ENCODE measurements at regions not wholly inside any gene's neighbourhood (a gene's known extent, or its start where the extent isn't known, plus 50 kb on each side); places are given as distances from the start of the nearest gene placed in this dataset.

GRCh38 chr11:116334596-116334995 lies 438.2 kb downstream of the BUD13 start:
- Mint-ChIP-seq H3K4me1 (peaks cover 16% of the 10 kb centered on the region), H3K4me3 (no peak overlapping the region), H3K36me3 (ENCODE audit: low read depth) (no peaks in the 10 kb centered on the region), H3K9me3 (peaks cover 8% of the 10 kb centered on the region), H3K27ac (no peak overlapping the region), H3K27me3 (ENCODE audit: insufficient read depth) (peaks cover 2% of the 10 kb centered on the region)
- no peak overlapping the region for H3K27ac ChIP-seq (ENCODE audit: low read depth, low read length)
- no peaks in the 10 kb centered on the region for H3K27me3 ChIP-seq (ENCODE audit: control insufficient read depth, insufficient read depth, low read length, poor library complexity, severe bottlenecking)
- DNase-seq: peak; percentile 33
- no peak overlapping the region for H3K4me3 ChIP-seq (ENCODE audit: low read length)
- H3K4me1 ChIP-seq (ENCODE audit: control insufficient read depth, insufficient read depth, low read length): no peaks in the 10 kb centered on the region
- 93% methylated on average over 3 of the region's 3 CpGs; no CpG with 5 or more reads in 1 of the 2 experiments for WGBS, 2 experiments (ENCODE audit: insufficient coverage in 1 of 2, insufficient read length in 1 of 2)
- H3K9ac ChIP-seq (ENCODE audit: extremely low read depth, low read length, poor library complexity, severe bottlenecking): no peak overlapping the region
- TF ChIP-seq, protein P1, sequence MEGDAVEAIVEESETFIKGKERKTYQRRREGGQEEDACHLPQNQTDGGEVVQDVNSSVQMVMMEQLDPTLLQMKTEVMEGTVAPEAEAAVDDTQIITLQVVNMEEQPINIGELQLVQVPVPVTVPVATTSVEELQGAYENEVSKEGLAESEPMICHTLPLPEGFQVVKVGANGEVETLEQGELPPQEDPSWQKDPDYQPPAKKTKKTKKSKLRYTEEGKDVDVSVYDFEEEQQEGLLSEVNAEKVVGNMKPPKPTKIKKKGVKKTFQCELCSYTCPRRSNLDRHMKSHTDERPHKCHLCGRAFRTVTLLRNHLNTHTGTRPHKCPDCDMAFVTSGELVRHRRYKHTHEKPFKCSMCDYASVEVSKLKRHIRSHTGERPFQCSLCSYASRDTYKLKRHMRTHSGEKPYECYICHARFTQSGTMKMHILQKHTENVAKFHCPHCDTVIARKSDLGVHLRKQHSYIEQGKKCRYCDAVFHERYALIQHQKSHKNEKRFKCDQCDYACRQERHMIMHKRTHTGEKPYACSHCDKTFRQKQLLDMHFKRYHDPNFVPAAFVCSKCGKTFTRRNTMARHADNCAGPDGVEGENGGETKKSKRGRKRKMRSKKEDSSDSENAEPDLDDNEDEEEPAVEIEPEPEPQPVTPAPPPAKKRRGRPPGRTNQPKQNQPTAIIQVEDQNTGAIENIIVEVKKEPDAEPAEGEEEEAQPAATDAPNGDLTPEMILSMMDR (conservative IDR thresholded peaks at IDR 0.05): no peak
- peaks cover 17% of the 10 kb centered on the region for H3K9me3 ChIP-seq (ENCODE audit: control insufficient read depth, low read length)
- H3K36me3 ChIP-seq (ENCODE audit: control insufficient read depth, insufficient read depth, low read length): no peaks in the 10 kb centered on the region

DNA sequence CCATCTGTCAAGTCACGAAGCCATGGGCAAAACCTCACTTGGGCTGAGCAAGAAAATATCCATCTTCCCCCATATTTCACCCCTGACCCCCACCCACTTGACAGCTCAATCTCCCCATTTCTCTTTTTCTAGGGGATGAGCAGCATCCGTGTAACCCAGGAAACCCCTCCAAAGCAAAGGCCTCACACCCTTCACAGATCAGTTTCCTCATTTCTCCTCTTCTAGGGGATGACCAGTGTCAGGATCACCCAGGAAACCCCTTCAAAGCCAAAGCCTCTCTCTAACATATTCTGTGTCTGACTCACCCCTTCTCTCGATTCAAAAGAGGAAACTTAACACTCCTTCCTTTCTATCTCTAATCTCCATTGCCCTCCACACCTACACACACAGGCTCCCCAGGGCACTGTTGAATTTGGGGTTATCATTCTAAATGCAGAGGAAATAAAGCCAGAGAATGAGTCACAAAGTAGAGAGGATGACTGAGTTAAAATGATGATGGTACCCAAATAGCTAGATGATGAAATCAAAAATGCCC lies 439.7 kb downstream of the BUD13 start:
- peaks cover 5% of the 10 kb centered on the region for H3K27me3 Mint-ChIP-seq (ENCODE audit: insufficient read depth)
- Histone ChIP-seq H3K4me3 (ENCODE audit: low read length) (no peak overlapping the region), H3K27ac (ENCODE audit: low read depth, low read length) (no peak overlapping the region), H3K9ac (ENCODE audit: extremely low read depth, low read length, poor library complexity, severe bottlenecking) (no peak overlapping the region), H3K9me3 (ENCODE audit: control insufficient read depth, low read length) (peaks cover 12% of the 10 kb centered on the region), H3K27me3 (ENCODE audit: control insufficient read depth, insufficient read depth, low read length, poor library complexity, severe bottlenecking) (no peaks in the 10 kb centered on the region), H3K4me1 (ENCODE audit: control insufficient read depth, insufficient read depth, low read length) (no peaks in the 10 kb centered on the region), H3K36me3 (ENCODE audit: control insufficient read depth, insufficient read depth, low read length) (no peaks in the 10 kb centered on the region)
- DNase-seq: peak; percentile 17
- no peak overlapping the region for H3K27ac Mint-ChIP-seq
- H3K4me3 Mint-ChIP-seq: no peak overlapping the region
- H3K36me3 Mint-ChIP-seq (ENCODE audit: low read depth): no peaks in the 10 kb centered on the region
- H3K4me1 Mint-ChIP-seq: peaks cover 12% of the 10 kb centered on the region
- WGBS, 2 experiments (ENCODE audit: insufficient coverage in 1 of 2, insufficient read length in 1 of 2): 63 to 75% methylated on average over 1 to 3 of the region's 3 CpGs
- H3K9me3 Mint-ChIP-seq: peaks cover 8% of the 10 kb centered on the region
- TF ChIP-seq, protein P1 (conservative IDR thresholded peaks at IDR 0.05): no peak

- Mint-ChIP-seq H3K36me3 (ENCODE audit: low read depth) (no peaks in the 10 kb centered on the region), H3K9me3 (peaks cover 1% of the 10 kb centered on the region), H3K27ac (no peak overlapping the region), H3K4me3 (no peak overlapping the region), H3K27me3 (ENCODE audit: insufficient read depth) (peaks cover 5% of the 10 kb centered on the region), H3K4me1 (peaks cover 12% of the 10 kb centered on the region)
- no peaks in the 10 kb centered on the region for H3K4me1 ChIP-seq (ENCODE audit: control insufficient read depth, insufficient read depth, low read length)
- peaks cover 5% of the 10 kb centered on the region for H3K9me3 ChIP-seq (ENCODE audit: control insufficient read depth, low read length)
- no peak overlapping the region for H3K9ac ChIP-seq (ENCODE audit: extremely low read depth, low read length, poor library complexity, severe bottlenecking)
- no peaks in the 10 kb centered on the region for H3K27me3 ChIP-seq (ENCODE audit: control insufficient read depth, insufficient read depth, low read length, poor library complexity, severe bottlenecking)
- no peaks in the 10 kb centered on the region for H3K36me3 ChIP-seq (ENCODE audit: control insufficient read depth, insufficient read depth, low read length)
- H3K27ac ChIP-seq (ENCODE audit: low read depth, low read length): no peak overlapping the region
- WGBS, 2 experiments (ENCODE audit: insufficient coverage in 1 of 2, insufficient read length in 1 of 2): 67 to 90% methylated on average over 1 to 8 of the region's 8 CpGs
- DNase-seq: no peak
- no peak overlapping the region for H3K4me3 ChIP-seq (ENCODE audit: low read length)
- TF ChIP-seq, protein P1 (conservative IDR thresholded peaks at IDR 0.05): no peak
These were observed 440.4 kb downstream of the BUD13 start for GRCh38 chr11:116332391-116332790.

Data from endodermal cell (in vitro differentiated cells).